ENCODE measurements at regions not wholly inside any gene's neighbourhood (a gene's known extent, or its start where the extent isn't known, plus 50 kb on each side); places are given as distances from the start of the nearest gene placed in this dataset.

- no peak overlapping the region for H3K9ac ChIP-seq (replicated peaks in 1 of 4; ENCODE audit: extremely low read depth in 1 of 4, low read depth in 3 of 4, low read length in 3 of 4)
- no peak overlapping the region for H2BK12ac ChIP-seq (ENCODE audit: low read depth, low read length)
- CTCF ChIA-PET (ENCODE audit: partially characterized antibody) = interaction anchor here (0.8 to 1.7 kb wide), 2 partner anchors 77 to 90 kb away, joined by 3 to 5 read pairs; no protein-coding TSS in a partner anchor
- no peak overlapping the region for H3K18ac ChIP-seq (ENCODE audit: extremely low read depth, low read length)
- H3K27me3 ChIP-seq (replicated peaks in 1 of 4; ENCODE audit: control insufficient read depth in 3 of 4, extremely low read depth in 1 of 4, insufficient read depth in 3 of 4, low read length in 3 of 4) = no peaks in the 10 kb centered on the region
- no peak overlapping the region for H2AFZ ChIP-seq (ENCODE audit: low read length)
- WGBS, 2 experiments (ENCODE audit: extremely low coverage in 1 of 2, insufficient coverage in 1 of 2, insufficient read length in 1 of 2, insufficient replicate concordance in 2 of 2, low coverage in 1 of 2, low lambda C conversion rate in 2 of 2, missing lambda C conversion rate in 1 of 2) = 78% methylated on average over 8 of the region's 8 CpGs; no CpG with 5 or more reads in 1 of the 2 experiments
- H3K4me3 ChIP-seq (ENCODE audit: extremely low read depth in 1 of 4, insufficient read depth in 2 of 4, low read depth in 3 of 4, low read length in 4 of 4) = no peak overlapping the region
- POLR2A ChIA-PET (ENCODE audit: partially characterized antibody) = interaction anchor here (1.1 to 1.7 kb wide), 2 partner anchors 13 to 74 kb away, joined by 3 to 6 read pairs; partner anchors contain the start of gene SALL4
- no peak overlapping the region for H2BK15ac ChIP-seq (ENCODE audit: low read length)
- H2BK5ac ChIP-seq (ENCODE audit: low read depth, low read length) = no peak overlapping the region
- no peaks in the 10 kb centered on the region for H4K20me1 ChIP-seq (replicated peaks in 1 of 2; ENCODE audit: control insufficient read depth in 1 of 2, insufficient read depth in 2 of 2, low read length in 2 of 2)
- H3K27ac ChIP-seq (ENCODE audit: low read depth, low read length) = no peak overlapping the region
- no peak overlapping the region for H4K8ac ChIP-seq (ENCODE audit: extremely low read depth, insufficient read depth, low read length)
- H3K23me2 ChIP-seq (ENCODE audit: low read depth, low read length) = no peaks in the 10 kb centered on the region
- H2BK120ac ChIP-seq (replicated peaks; ENCODE audit: low read depth, low read length) = no peak overlapping the region
- H3K4me2 ChIP-seq (ENCODE audit: insufficient read depth in 1 of 2, low read depth in 2 of 2, low read length in 2 of 2) = no peak overlapping the region
- no peak overlapping the region for H3K23ac ChIP-seq (ENCODE audit: insufficient read length)
- no peak overlapping the region for H4K91ac ChIP-seq (replicated peaks; ENCODE audit: insufficient read length, low read length)
- H4K5ac ChIP-seq (ENCODE audit: insufficient read length, low read depth, low read length) = no peak overlapping the region
- H3K56ac ChIP-seq (replicated peaks; ENCODE audit: insufficient read length, low read depth, low read length) = no peak overlapping the region
- no peaks in the 10 kb centered on the region for H3K4me1 ChIP-seq (replicated peaks in 1 of 4; ENCODE audit: control insufficient read depth in 3 of 4, insufficient read depth in 4 of 4, low read length in 3 of 4)
- H3K79me1 ChIP-seq (ENCODE audit: low read depth, low read length) = no peaks in the 10 kb centered on the region
- no peak for DNase-seq (ENCODE audit: low read depth in 1 of 2, low spot score in 2 of 2)
- H3K4ac ChIP-seq (replicated peaks; ENCODE audit: insufficient read length, low read depth, low read length) = no peak overlapping the region
- H3K14ac ChIP-seq (ENCODE audit: insufficient read length) = no peak overlapping the region
- no peaks in the 10 kb centered on the region for H3K9me3 ChIP-seq (ENCODE audit: insufficient read depth in 2 of 2, low read depth in 1 of 2, low read length in 1 of 2)
- H2AK5ac ChIP-seq (ENCODE audit: low read depth, low read length) = no peak overlapping the region
- H3K36me3 ChIP-seq (ENCODE audit: control insufficient read depth in 2 of 4, insufficient read depth in 4 of 4, low read length in 3 of 4) = no peaks in the 10 kb centered on the region
- no peak for FAIRE-seq
- no peak overlapping the region for H2BK20ac ChIP-seq (ENCODE audit: low read length)
- H3K79me2 ChIP-seq (ENCODE audit: control insufficient read depth in 1 of 2, insufficient read depth in 2 of 2, low read length in 2 of 2) = no peaks in the 10 kb centered on the region
- TF ChIP-seq EZH2 (IDR thresholded peaks at IDR 0.05; ENCODE audit: low read depth, low read length, severe bottlenecking) (no peak), CBX8 (IDR thresholded peaks at IDR 0.05; ENCODE audit: borderline replicate concordance, low read depth, low read length) (no peak), NANOG (IDR thresholded peaks at IDR 0.05; ENCODE audit: insufficient read depth, low read depth, low read length, poor library complexity, severe bottlenecking) (no peak), ZNF274 (IDR thresholded peaks at IDR 0.05; ENCODE audit: borderline replicate concordance, extremely low read depth, low read length) (no peak), RFX5 (IDR thresholded peaks at IDR 0.05; ENCODE audit: borderline replicate concordance, low read depth, low read length) (no peak), SIN3A (conservative IDR thresholded peaks at IDR 0.05 in 1 of 2, IDR thresholded peaks at IDR 0.05 in 1 of 2; ENCODE audit: low read depth in 1 of 2, low read length in 2 of 2) (no peak), YY1 (IDR thresholded peaks at IDR 0.05; ENCODE audit: low read depth, low read length) (no peak), RAD21 (IDR thresholded peaks at IDR 0.05 in 1 of 2, conservative IDR thresholded peaks at IDR 0.05 in 1 of 2; ENCODE audit: low read depth in 2 of 2, low read length in 2 of 2) (no peak), SIRT6 (IDR thresholded peaks at IDR 0.05; ENCODE audit: low read length) (no peak), GABPA (IDR thresholded peaks at IDR 0.05; ENCODE audit: borderline replicate concordance, insufficient read depth, low read length) (no peak), E2F6 (IDR thresholded peaks at IDR 0.05) (no peak), CHD1 (IDR thresholded peaks at IDR 0.05; ENCODE audit: low read depth, low read length) (no peak)
Measured at GRCh38 chr20:51876313-51876940, 74.1 kb upstream of the SALL4 start.

All from H1 (cell line).